ENCODE measurements at regions not wholly inside any gene's neighbourhood (a gene's known extent, or its start where the extent isn't known, plus 50 kb on each side); places are given as distances from the start of the nearest gene placed in this dataset.
A peak's percentile ranks its signal among the peaks of the same experiment; 100 is the strongest.

DNA sequence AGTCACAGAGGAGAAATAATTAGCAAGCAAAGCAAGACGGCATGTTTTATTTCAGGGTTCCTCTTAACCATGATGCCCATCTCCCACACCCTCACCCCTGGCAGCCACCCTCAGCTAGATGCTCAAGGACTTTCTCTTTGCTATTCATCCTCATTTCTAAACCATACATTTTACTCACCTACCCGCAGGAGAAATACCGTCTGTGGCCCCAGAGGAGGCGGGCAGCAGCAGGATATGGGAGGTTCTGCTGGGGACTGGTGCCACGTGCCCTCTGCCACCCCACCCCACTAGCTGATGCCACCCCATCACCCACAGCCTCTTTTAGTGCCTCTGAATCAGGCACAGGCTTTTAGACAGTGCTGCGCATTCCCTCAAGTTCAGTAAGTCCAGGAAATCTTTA is 168.7 kb upstream of the ITGB1 start:
- no peak for DNase-seq

- peak; percentile 48 for DNase-seq
These were observed 167.8 kb upstream of the ITGB1 start for GRCh38 chr10:33125522-33126517.

GRCh38 chr10:33125111-33125510 is 167.1 kb upstream of the ITGB1 start:
- DNase-seq: no peak

GRCh38 chr10:33123680-33124079 is 165.7 kb upstream of the ITGB1 start:
- DNase-seq: no peak

- no peak for DNase-seq
These were observed 164.2 kb upstream of the ITGB1 start for GRCh38 chr10:33122014-33122809.

GRCh38 chr10:33120700-33121099 is 162.7 kb upstream of the ITGB1 start:
- no peak for DNase-seq

GRCh38 chr10:33120275-33120674 is 162.2 kb upstream of the ITGB1 start:
- no peak for DNase-seq

DNA sequence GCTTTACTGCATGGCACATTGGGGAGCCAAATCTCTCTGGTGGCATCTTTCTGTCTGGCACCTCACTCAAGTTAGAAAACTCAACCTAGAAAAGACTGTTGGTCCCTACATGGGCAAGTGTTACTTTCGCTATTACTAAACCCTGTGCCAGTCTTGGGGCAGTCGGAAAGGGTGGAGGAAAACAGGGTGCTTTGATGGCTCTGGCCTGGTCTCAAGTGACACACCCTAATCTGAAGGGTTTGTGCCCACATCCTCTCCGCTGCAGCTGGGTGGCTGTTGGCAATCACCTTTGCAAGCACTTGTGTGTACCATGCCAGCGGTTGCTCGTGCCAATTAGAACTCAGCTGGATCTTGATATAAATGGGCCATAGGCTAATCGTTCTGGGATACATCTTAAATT is 159.8 kb upstream of the ITGB1 start:
- DNase-seq: no peak

DNA sequence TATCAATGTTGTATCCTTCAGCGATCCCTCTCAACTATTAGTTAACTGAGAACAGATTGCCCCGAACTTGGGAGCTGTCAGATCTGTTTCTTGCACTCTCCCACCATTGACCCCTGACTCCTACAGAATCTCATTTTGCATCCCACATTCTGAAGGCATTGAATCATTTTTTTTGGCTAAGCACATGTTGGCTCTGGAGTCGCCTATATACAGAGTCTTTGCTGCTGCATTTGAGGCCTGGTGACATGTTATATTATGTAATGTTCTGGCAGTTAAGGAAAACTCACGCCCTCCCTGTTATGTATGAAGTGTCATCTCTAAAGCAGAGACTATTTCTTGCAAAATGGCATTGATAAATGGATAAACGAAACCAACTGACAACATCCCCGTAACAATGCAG is 159.2 kb upstream of the ITGB1 start:
- no peak for DNase-seq

DNA sequence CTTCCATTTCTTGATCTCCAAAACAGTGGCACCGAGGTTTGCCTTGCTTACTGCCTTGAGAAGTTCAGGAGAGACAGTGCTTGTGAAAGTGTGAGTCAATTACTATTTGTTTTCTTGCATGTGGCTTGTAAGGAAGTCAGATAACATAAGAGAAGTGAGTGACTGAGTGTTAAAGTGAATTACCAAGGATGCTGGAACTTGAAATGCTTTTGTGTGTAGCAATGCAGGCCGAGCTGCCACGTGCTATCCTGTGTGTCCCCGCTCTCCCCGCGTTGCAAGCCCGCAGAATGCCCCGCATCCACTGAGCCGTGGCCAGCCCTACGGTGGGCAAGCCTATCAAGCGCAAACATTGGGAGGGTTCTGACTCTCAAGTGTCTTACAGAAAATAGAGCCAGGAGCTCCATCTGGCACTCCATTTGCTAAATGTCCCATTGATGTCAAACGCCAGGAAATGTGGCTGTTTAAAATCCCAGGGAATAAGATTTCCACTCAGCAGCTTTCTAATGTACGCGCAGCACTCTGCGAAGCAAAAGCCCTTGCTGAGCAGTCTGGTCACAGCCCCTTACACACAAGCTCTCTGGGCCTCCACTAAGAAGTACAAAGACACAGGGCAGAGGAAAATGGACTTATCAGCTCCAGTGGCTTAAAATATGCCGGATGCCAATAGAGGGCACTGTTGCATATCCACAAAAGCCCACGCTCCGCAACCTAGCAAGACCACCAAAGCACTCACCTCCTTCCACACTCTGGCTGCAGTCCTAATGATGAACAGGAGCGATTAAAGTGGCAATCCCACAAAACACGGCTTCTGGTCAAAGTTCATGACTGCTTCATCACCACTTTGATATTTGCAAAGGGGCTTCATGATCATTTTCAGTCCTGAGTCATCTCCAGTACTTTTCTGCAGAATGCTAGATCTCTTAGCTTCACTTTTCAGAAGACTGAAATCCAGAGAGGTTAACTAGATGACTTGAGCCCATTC is 158.0 kb upstream of the ITGB1 start:
- peak; percentile 17 for DNase-seq

- no peak for DNase-seq
These were observed 156.5 kb upstream of the ITGB1 start for GRCh38 chr10:33114451-33114952.

GRCh38 chr10:33113466-33113865 is 155.4 kb upstream of the ITGB1 start:
- no peak for DNase-seq

GRCh38 chr10:33112831-33113455 is 154.9 kb upstream of the ITGB1 start:
- DNase-seq: no peak

DNA sequence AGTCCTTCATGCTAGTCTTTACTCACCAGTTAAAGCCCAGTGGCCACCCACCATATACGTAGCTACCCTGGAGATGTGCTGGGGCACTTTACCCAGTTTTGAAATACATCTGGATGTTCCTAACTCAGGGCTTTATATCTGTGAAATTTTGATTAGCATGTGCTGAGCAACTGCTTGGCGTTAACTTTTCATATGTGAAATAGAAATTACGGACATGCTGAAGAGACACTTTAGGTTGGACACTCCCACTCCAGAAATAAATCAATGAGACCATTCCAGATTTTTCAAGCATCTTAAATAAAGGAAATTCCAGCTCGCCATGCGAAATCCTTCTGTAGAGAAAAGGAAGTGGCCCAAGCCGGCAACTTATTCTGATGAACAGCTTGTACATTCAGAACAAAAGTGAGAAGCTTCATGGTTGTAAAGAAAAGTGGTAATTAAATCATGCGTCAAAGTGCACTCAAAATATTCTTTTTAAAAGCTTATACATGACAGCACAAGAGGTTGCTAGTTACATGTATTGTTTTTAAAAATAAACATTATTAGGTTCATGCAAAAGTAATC is 153.5 kb upstream of the ITGB1 start:
- DNase-seq: no peak

DNA sequence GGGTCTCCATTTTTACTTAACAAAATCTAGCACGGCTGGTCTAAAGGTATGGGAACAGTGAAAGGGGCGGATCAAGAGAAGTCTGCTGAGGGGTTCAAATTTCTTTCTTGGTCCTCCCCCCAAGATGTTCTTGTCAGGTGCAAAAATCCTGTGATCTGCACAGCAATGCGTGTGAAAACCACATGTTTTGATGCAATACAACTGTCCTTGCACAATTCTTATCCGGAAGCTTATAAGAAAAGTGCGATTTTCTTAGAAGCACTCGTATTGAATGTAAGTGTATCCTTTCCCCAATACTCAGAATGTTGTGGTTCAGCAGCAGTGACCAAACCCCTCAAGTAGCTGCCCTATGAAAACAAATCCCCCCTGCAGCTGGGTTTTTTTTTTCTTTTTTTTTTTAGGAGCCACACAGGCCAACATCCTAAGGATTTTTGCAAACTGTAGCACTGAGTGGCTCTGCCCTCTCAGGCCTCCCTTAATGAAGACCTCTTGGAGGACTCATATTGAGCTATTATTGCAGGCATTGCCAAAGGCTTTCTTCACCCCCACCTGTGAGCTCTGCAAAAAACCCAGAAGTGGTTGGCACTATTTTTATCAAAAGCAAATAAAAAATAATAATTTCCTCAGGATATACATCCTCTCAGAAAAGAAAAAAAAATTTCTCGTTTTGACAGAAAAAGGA is 151.9 kb upstream of the ITGB1 start:
- peak; percentile 20 for DNase-seq

DNA sequence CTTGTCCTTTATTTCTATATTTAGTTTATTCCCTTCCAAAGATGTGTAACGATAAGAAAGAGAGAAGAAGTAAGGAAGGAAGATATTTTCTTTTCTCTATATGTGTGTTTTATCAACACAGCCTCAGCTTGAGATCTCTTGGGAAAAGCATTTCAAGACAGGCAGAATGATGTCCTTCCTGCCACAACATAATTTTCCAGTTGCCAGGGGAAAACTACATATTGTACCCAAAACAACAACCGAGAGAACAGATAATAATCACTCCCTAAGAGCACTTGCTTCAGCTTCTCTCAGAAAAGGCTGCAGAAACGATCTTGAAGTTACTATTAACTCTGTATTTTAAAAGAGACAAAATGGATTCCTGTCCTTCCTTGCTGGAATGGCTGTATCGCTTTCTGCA is 151.4 kb upstream of the ITGB1 start:
- DNase-seq: peak; percentile 20

- no peak for DNase-seq
These were observed 149.9 kb upstream of the ITGB1 start for GRCh38 chr10:33107953-33108352.

DNA sequence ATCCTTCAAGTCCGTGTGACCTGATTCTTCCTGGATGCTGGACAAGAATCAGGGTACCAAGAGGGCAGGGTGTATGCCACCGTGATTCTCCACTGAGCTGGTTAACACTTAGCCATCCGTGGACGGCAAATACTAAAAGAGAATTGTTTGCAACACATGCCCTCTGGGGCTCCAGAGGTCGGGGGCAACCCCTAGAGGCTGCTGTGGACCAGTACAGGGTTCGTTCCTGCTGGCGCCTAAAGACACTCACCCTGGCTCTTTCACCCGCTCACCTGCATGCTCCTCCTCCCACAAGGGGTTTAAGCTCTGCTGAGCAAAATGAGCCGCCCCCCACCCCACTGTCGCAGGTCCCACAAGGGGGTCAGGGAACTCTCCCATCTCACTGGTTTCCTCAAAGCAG is 148.7 kb upstream of the ITGB1 start:
- no peak for DNase-seq

DNA sequence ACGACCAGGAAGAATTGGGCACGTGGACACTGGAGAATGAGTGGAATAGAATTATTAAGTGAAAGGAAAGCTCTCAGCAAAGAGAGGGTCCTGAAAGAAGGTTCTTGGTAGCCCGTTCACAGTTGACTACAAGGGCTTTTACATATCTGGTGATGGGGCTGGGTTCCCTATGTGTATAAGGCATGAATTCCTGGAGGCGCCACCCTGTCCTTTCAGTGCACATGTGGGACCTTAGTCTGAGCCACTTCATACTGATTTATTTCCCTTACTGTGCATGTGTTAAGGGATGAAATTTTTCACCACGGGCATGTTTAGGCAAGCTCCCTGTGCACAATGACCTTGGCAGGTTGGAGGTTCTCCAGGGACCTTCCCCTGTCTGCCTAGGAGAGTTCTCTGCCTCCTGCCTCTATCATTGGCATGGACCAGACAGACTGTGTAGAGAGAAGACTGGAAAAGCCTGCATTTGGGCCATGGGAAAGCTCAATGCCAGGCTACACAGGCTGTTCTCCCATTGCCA is 145.9 kb upstream of the ITGB1 start:
- DNase-seq: no peak

- no peak for DNase-seq
These were observed 144.0 kb upstream of the ITGB1 start for GRCh38 chr10:33102071-33102470.

DNA sequence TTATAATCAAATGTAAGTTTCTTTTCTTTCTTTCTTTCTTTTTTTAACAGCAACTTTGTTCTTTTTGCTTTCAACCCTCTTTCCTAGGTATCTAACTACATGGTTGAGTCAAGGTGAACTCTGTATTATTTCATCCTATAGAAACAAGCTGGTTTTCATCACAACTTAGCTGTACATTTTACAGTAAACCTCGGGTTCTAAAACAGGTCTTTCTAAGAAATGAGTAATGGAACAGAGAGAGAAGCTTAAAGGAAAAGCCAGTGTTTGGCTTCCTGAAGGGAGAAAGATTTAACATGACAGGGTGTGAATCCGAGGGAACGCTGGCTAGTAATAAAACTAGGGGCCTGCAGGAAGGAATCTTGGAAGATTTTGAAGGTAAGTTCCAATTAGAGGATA is 143.4 kb upstream of the ITGB1 start:
- peak; percentile 17 for DNase-seq

All from OCI-M1 (cell line).